H9 (cell line): ENCODE measurements at regions not wholly inside any gene's neighbourhood (a gene's known extent, or its start where the extent isn't known, plus 50 kb on each side); places are given as distances from the start of the nearest gene placed in this dataset.

Experiments
- DNase-seq: peaks from one replicate; pipeline ENCODE4 v3.0.0-alpha.2; 2017
- H2AFZ ChIP-seq: one replicate; pipeline ENCODE4 v1.6.1; 2013; ENCODE audit warnings: mild to moderate bottlenecking, low read length, control low read depth, moderate library complexity
- H2AK5ac ChIP-seq: 2 replicates; pipeline ENCODE4 v1.6.1; 2013; ENCODE audit warnings: low read length, control low read depth, mixed read lengths; ENCODE audit not compliant: insufficient read length
- H2BK120ac ChIP-seq: one replicate; pipeline ENCODE4 v1.6.1; 2013; ENCODE audit warnings: low read depth, mild to moderate bottlenecking, low read length, control low read depth, inconsistent platforms; ENCODE audit not compliant: poor library complexity, severe bottlenecking
- H2BK12ac ChIP-seq: 2 replicates; pipeline ENCODE4 v1.6.1; 2013; ENCODE audit warnings: low read length, control low read depth, mixed read lengths, low read depth; ENCODE audit not compliant: insufficient read length
- H2BK15ac ChIP-seq: 2 replicates; pipeline ENCODE4 v1.6.1; 2013; ENCODE audit warnings: low read depth, low read length, control low read depth
- H2BK20ac ChIP-seq: one replicate; pipeline ENCODE4 v1.6.1; 2013; ENCODE audit warnings: low read depth, mild to moderate bottlenecking, low read length, control low read depth, inconsistent platforms; ENCODE audit not compliant: poor library complexity, severe bottlenecking
- H2BK5ac ChIP-seq: 2 replicates; pipeline ENCODE4 v1.6.1; 2013; ENCODE audit warnings: low read length, control low read depth, mixed read lengths; ENCODE audit not compliant: insufficient read length
- H3K14ac ChIP-seq: 2 replicates; pipeline ENCODE4 v1.6.1; 2013; ENCODE audit warnings: low read length, control low read depth; ENCODE audit not compliant: insufficient read depth
- H3K18ac ChIP-seq: 2 replicates; pipeline ENCODE4 v1.6.1; 2013; ENCODE audit warnings: low read depth, mild to moderate bottlenecking, mixed read lengths, low read length, control low read depth; ENCODE audit not compliant: insufficient read length
- H3K23ac ChIP-seq: 2 replicates; pipeline ENCODE4 v1.6.1; 2013; ENCODE audit warnings: low read length, control low read depth, mixed read lengths, low read depth; ENCODE audit not compliant: insufficient read length
- H3K23me2 ChIP-seq: 2 replicates; pipeline ENCODE4 v1.6.1; 2013; ENCODE audit warnings: low read depth, mild to moderate bottlenecking, mixed read lengths, low read length, control low read depth; ENCODE audit not compliant: insufficient read length, poor library complexity, severe bottlenecking
- H3K27ac ChIP-seq: 2 replicates; pipeline ENCODE4 v1.5.1; 2013; ENCODE audit warnings: low read length, control low read depth, mixed read lengths, low read depth; ENCODE audit not compliant: insufficient read length
- H3K27me3 ChIP-seq: 2 replicates; pipeline ENCODE4 v1.6.1; 2013; ENCODE audit warnings: low read length, control low read depth, inconsistent platforms; ENCODE audit not compliant: insufficient read depth
- H3K4ac ChIP-seq: 2 replicates; pipeline ENCODE4 v1.6.1; 2013; ENCODE audit warnings: low read depth, mild to moderate bottlenecking, control low read depth, inconsistent platforms, low read length, moderate library complexity
- H3K4me1 ChIP-seq: 2 replicates; pipeline ENCODE4 v1.6.1; 2013; ENCODE audit warnings: low read length, control low read depth, inconsistent platforms; ENCODE audit not compliant: insufficient read depth
- H3K4me2 ChIP-seq: 2 replicates; pipeline ENCODE4 v1.6.1; 2013; ENCODE audit warnings: low read length, control low read depth, mixed read lengths; ENCODE audit not compliant: insufficient read length, insufficient read depth
- H3K56ac ChIP-seq: 2 replicates; pipeline ENCODE4 v1.6.1; 2013; ENCODE audit warnings: low read depth, mild to moderate bottlenecking, mixed read lengths, low read length, control low read depth; ENCODE audit not compliant: insufficient read length
- H3K79me1 ChIP-seq: 2 replicates; pipeline ENCODE4 v1.6.1; 2013; ENCODE audit warnings: low read depth, mild to moderate bottlenecking, moderate library complexity, low read length, control low read depth, inconsistent platforms; ENCODE audit not compliant: insufficient read depth, poor library complexity, severe bottlenecking
- H3K79me2 ChIP-seq: 2 replicates; pipeline ENCODE4 v1.6.1; 2013; ENCODE audit warnings: low read length, control low read depth, inconsistent platforms; ENCODE audit not compliant: insufficient read depth
- H3K9ac ChIP-seq: 2 replicates; pipeline ENCODE4 v1.6.1; 2013; ENCODE audit warnings: low read length, control low read depth, mixed read lengths; ENCODE audit not compliant: insufficient read length; ENCODE audit errors: extremely low read depth
- H3K9me3 ChIP-seq: one replicate; pipeline ENCODE4 v1.6.1; 2013; ENCODE audit warnings: low read depth, low read length, inconsistent platforms; ENCODE audit not compliant: control insufficient read depth
- H3T11ph ChIP-seq: one replicate; pipeline ENCODE4 v1.6.1; 2013; ENCODE audit warnings: mild to moderate bottlenecking, low read length, control low read depth, inconsistent platforms
- H4K20me1 ChIP-seq: one replicate; pipeline ENCODE4 v1.6.1; 2013; ENCODE audit not compliant: control insufficient read depth, insufficient read length, insufficient read depth
- H4K5ac ChIP-seq: 2 replicates; pipeline ENCODE4 v1.6.1; 2013; ENCODE audit warnings: low read depth, mild to moderate bottlenecking, mixed read lengths, low read length, control low read depth; ENCODE audit not compliant: insufficient read length
- H4K8ac ChIP-seq: replicated peaks from 2 replicates; pipeline ENCODE4 v1.6.1; 2013; ENCODE audit warnings: low read length, control low read depth, mixed read lengths, low read depth; ENCODE audit not compliant: insufficient read length
- H4K91ac ChIP-seq: 2 replicates; pipeline ENCODE4 v1.6.1; 2013; ENCODE audit warnings: low read depth, mild to moderate bottlenecking, moderate library complexity, mixed read lengths, low read length, control low read depth; ENCODE audit not compliant: insufficient read length
- H3K27ac Mint-ChIP-seq, 3 experiments: 2 replicates in 2 of 3; 3 replicates in 1 of 3; pipeline ENCODE4 v1.8.0; 2020 to 2021; ENCODE audit warnings: mixed read lengths in 3 of 3, mild to moderate bottlenecking in 1 of 3, moderate library complexity in 1 of 3
- H3K27me3 Mint-ChIP-seq: 2 replicates; pipeline ENCODE4 v1.8.0; 2021; ENCODE audit warnings: low read depth, mild to moderate bottlenecking, moderate library complexity, mixed read lengths
- H3K36me3 Mint-ChIP-seq, 3 experiments: 2 replicates in 2 of 3; 3 replicates in 1 of 3; pipeline ENCODE4 v1.8.0; 2020 to 2021; ENCODE audit warnings: low read depth in 3 of 3, mixed read lengths in 3 of 3; ENCODE audit not compliant: insufficient read depth in 1 of 3
- H3K4me1 Mint-ChIP-seq, 2 experiments: 2 replicates each; pipeline ENCODE4 v1.8.0; 2020; ENCODE audit warnings: mixed read lengths in 2 of 2
- H3K4me3 Mint-ChIP-seq, 2 experiments: 2 replicates in 1 of 2; 3 replicates in 1 of 2; pipeline ENCODE4 v1.8.0; 2020 to 2021; ENCODE audit warnings: mild to moderate bottlenecking in 2 of 2, mixed read lengths in 2 of 2, moderate library complexity in 1 of 2
- H3K9me3 Mint-ChIP-seq, 2 experiments: 2 replicates in 1 of 2; 3 replicates in 1 of 2; pipeline ENCODE4 v1.8.0; 2020; ENCODE audit warnings: mild to moderate bottlenecking in 2 of 2, mixed read lengths in 2 of 2, moderate library complexity in 1 of 2
- CTCF ChIP-seq: fragments of 200-600 bp; sonication (generic); conservative IDR thresholded peaks from 3 replicates; pipeline ENCODE4 v1.8.0; 2021; ENCODE audit warnings: antibody characterized with exemption, mild to moderate bottlenecking
- WGBS: extraction: QIAGEN DNeasy Blood & Tissue Kit; methylation state at CpG from one replicate; pipeline ENCODE4 v1.1.7; 2013; ENCODE audit warnings: missing lambda C conversion rate, low lambda C conversion rate, mixed read lengths; ENCODE audit not compliant: insufficient read length; ENCODE audit errors: extremely low coverage; 5-methylcytosine and 5-hydroxymethylcytosine counted together

DNA sequence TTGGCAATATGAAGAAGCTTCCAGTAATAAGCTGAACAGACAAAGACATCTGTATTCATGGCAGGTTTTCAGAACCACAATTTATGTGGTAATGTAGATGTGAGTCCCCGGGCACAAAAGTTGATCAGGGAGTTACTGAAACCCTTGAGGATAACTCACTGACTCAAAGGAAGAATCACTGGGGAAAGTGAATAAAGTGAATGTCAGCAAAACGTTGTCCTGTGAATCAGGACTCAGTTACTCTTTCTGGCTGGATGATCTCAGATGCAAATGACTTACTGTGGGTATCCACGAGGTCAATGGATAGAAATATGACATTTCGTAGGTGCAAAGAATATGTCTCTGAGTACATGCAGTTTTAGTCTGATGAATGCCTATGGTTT lies 172.8 kb upstream of the CTBP2 start:
- no peaks in the 10 kb centered on the region for H3K9me3 Mint-ChIP-seq
- H4K5ac ChIP-seq, result no peak overlapping the region
- H3K9me3 ChIP-seq, result no peaks in the 10 kb centered on the region
- H3K14ac ChIP-seq, result no peak overlapping the region
- H3K27me3 ChIP-seq, result no peaks in the 10 kb centered on the region; the same call in 1 of the 2 replicates
- H3K18ac ChIP-seq, result no peak overlapping the region
- H4K8ac ChIP-seq, result no peak overlapping the region
- H3K23me2 ChIP-seq, result no peaks in the 10 kb centered on the region
- H2BK12ac ChIP-seq, result no peak overlapping the region
- WGBS, result no CpG with 5 or more reads among the region's 4 CpGs
- no peak overlapping the region for H2BK20ac ChIP-seq
- no peak overlapping the region for H2BK5ac ChIP-seq
- no peak for TF ChIP-seq CTCF
- no peak overlapping the region for H3K27ac ChIP-seq
- H2AFZ ChIP-seq, result no peak overlapping the region
- no peak overlapping the region for H2BK15ac ChIP-seq
- no peaks in the 10 kb centered on the region; a peak in 1 of 7 replicates for H3K36me3 Mint-ChIP-seq
- H3K4me1 ChIP-seq, result no peaks in the 10 kb centered on the region
- no peak overlapping the region for H4K91ac ChIP-seq
- H3T11ph ChIP-seq, result no peak overlapping the region
- no peaks in the 10 kb centered on the region for H3K79me1 ChIP-seq
- H3K23ac ChIP-seq, result no peak overlapping the region
- no peak for DNase-seq
- H3K27ac Mint-ChIP-seq, result no peak overlapping the region
- H4K20me1 ChIP-seq, result no peaks in the 10 kb centered on the region
- no peak overlapping the region for H2BK120ac ChIP-seq
- no peak overlapping the region for H3K4me2 ChIP-seq
- H3K4ac ChIP-seq, result no peak overlapping the region
- H3K56ac ChIP-seq, result no peak overlapping the region
- no peaks in the 10 kb centered on the region for H3K79me2 ChIP-seq
- no peak overlapping the region for H3K4me3 Mint-ChIP-seq
- H2AK5ac ChIP-seq, result no peak overlapping the region
- 0 out of 4 replicates have a peak, but pooled peaks cover 0 to 2% of the 10 kb centered on the region in 2 experiments for H3K4me1 Mint-ChIP-seq
- no peak overlapping the region for H3K9ac ChIP-seq
- H3K27me3 Mint-ChIP-seq, result peaks cover 4% of the 10 kb centered on the region
